HG03520 (cell line): ENCODE measurements at regions not wholly inside any gene's neighbourhood (a gene's known extent, or its start where the extent isn't known, plus 50 kb on each side); places are given as distances from the start of the nearest gene placed in this dataset.

Experiments used
- ATAC-seq: cut with Tn5 transposase; IDR thresholded peaks from one replicate; pipeline ENCODE4 v1.9.1; 2021; ENCODE audit warnings: mild to moderate bottlenecking, moderate library complexity; ENCODE audit not compliant: unreplicated experiment

DNA sequence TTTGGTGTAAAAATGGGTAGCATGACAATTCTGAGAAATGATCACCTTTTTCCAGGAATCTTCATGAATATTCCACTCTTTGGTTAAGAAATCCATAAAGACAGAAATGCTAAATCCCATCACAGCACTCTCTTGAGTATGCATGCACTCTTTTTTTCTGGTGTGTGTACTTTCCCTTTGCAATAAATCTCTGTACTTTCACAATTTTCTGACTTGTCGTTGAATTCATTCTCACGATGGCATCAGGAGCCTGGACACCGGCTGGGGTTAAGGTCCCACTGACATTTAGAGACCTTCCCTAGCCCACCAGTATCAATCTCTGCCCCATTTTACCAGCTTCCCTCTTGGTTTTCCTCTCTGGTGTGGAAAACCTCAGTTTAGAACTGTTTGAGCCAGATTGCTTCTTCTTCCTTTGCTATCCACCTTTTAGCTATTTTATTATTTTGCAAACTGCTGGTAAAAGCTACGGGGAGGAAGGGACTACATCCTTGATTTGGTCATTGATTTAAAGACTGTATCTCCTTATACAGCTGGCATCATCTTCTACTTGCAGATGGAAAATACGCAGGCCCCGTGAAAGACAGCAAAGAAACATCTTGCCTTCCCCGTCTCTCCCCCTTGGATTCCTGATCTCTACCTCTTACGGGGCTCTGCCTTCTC, 59.9 kb upstream of the ZFR start:
- ATAC-seq = no peak

DNA sequence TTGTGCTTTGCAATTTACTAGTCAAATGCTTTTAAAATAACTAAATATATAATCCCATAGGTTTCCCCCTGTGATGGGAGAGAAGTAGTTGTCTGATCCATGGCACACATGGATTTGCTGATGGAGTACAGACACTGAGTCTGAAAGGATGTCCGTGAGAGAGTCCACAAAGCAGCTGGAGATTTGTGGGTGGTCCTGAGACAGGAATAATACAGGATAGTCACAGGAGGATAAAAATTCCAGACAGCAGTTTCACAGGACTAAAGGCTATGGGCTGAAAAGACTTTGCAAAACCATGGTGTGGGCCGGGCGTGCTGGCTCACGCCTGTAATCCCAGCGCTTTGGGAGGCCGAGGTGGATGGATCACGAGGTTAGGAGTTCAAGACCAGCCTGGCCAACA, 58.7 kb upstream of the ZFR start:
- ATAC-seq = no peak

DNA sequence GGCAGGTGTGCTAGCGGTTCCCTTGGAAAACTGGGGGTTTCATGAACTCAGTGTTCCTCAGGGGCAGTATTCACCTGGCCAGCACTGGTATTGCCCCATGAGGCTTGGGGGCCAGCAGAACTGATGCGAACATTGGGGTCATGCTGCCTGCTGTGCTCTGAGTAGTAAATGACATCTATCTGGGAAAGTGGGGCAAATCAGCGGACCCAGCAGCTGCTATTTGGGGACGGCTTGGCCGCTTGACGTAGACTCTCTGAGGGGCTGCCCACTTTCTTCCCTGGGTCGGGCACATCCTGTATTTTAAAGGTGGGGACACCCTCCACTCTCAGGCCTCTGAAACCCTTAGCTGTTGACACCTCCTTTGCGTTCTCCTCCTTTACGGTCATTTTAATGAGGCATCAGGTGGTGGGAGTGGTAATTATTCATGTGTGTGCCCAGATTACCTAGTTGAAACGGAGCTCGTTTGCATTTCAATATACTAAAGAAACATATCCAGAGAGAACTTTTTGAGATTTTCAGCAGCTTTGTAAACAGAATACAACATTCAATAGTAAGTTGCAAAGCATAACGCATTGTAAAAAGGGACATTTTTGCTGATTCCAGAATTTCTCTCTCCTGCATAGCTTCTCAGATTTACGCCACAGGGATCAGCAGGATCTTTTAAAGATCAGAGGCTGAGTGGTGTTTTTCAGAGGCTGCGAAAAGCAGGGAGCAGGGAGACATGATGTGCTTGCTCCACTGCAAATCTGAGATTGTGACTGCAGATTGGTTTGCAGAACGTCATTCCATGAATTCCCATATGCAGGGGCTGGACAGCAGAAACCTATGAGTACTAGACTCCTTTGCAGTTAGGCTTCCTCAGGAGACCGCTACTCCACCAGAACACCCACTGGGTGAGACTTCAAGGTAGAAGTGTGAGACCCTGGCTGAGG, 56.8 kb upstream of the ZFR start:
- no peak for ATAC-seq

DNA sequence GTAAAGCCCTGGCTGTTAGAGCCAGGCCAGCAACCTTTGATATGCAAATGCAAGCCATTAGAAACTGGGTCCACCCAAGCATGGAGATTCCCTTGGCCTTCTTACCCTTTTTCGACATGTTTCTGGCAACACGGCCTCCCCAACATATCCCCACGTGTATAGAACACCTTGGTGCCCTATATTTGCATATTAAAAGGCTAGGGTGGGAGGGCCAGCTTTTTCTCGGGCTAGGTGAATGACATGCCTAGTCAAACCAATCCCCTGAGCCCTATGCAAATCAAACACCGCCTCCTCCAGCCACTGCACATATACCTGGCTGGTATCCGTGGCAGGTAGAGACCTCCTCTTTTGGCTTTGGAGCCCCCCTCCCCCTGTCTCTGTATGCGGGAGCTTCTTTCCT, 55.6 kb upstream of the ZFR start:
- no peak for ATAC-seq

DNA sequence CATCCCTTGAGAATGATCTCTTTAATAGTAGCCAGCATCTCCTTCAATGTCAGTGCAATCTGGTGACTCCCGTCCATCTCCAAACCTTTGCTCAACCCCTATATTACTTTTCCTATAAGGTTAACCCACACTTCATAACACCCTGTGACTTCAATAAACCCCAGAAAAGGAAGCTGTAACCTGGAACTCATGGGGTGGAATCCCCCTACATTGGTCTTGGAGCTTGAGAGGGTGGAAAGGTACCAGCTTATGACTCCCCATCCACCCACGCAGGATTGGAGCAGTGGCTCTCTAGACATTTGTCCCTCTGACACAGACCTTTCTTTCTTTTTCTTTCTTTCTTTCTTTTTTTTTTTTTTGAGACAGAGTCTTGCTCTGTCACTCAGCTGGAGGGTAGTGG, 54.7 kb upstream of the ZFR start:
- ATAC-seq = no peak

DNA sequence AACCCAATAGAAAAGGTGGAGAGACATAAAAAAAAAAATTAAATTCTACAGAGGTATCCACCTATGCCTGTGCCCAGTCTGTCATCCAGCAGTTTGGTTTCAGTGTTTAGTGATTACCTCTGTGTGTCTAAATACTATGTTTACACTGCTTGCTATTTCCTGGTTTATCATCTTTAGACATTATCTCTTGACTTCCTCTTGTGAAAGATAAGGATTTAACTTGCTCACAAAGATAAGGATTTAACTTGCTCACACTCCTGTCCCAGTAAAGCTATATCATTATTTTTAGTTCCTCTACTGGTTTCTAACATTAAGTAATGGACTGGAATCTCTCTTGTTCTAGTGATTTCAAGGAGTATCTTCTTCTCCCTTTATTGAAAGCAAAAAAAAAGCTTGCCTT, 53.9 kb upstream of the ZFR start:
- no peak for ATAC-seq

DNA sequence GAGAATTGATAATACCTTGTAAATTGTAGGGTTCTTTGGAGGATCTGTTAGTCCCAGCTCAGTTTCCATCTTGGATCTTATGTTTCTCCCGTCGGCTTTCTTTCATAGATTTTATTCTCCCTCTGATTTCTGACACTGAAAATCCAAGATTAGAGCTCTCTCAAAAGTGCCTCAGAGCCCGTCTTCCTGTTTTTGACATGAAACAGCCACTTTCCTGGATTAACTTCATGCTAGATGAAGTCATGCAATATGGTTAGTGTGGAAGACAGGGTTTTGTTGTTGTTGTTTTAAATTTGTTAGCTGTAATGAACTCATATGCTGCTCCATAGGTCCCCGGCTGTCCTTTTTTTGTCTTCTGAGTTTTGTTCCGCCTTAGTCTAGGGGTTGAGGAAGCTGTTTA, 51.6 kb upstream of the ZFR start:
- ATAC-seq = no peak

DNA sequence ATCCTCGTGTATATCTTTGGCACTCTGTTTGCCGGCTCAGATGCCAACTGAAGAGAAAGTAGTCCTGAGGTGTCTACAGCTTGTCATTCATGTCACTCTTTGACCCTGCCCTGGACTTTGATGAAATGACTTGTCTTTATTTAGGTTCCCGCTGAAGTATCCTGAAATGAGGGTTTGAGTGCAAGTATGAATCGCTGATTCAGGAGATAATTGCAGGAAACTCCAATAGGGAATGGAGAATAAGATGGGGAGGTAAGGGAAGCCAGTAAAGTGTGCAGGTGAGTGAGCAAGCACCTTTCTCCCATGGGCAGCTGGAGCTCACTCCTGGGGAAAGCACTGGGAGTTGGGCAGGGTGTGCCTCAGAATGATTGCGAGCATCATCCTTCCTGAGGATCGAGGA, 50.3 kb upstream of the ZFR start:
- ATAC-seq = no peak
